GM06990 (cell line): ENCODE measurements at regions not wholly inside any gene's neighbourhood (a gene's known extent, or its start where the extent isn't known, plus 50 kb on each side); places are given as distances from the start of the nearest gene placed in this dataset.

Experiments used
- DNase-seq: peaks from one replicate; pipeline ENCODE4 v3.0.0-alpha.2; 2011; ENCODE audit not compliant: insufficient read length; ENCODE audit errors: extremely low read depth
- H3K27me3 ChIP-seq: replicated peaks from 2 replicates; pipeline ENCODE4 v1.6.0; 2011; ENCODE audit warnings: low read length; ENCODE audit not compliant: control insufficient read depth, insufficient read depth
- H3K36me3 ChIP-seq: 2 replicates; pipeline ENCODE4 v1.5.1; 2011; ENCODE audit warnings: low read length; ENCODE audit not compliant: control insufficient read depth, insufficient read depth
- H3K4me3 ChIP-seq: replicated peaks from 2 replicates; pipeline ENCODE4 v1.5.1; 2011; ENCODE audit warnings: low read depth, mild to moderate bottlenecking, control low read depth, low read length
- CTCF ChIP-seq: IDR thresholded peaks from 2 replicates; pipeline ENCODE4 v1.5.1; 2011; ENCODE audit warnings: low read length, control low read depth, mild to moderate bottlenecking, inconsistent platforms; ENCODE audit not compliant: insufficient read depth, poor library complexity, severe bottlenecking

GRCh38 chr6:6412700-6413099 lies 92.2 kb upstream of the F13A1 start:
- H3K4me3 ChIP-seq, result no peak overlapping the region
- H3K36me3 ChIP-seq, result no peaks in the 10 kb centered on the region
- DNase-seq, result no peak
- no peaks in the 10 kb centered on the region for H3K27me3 ChIP-seq
- no peak for TF ChIP-seq CTCF

GRCh38 chr6:6414931-6415330 lies 94.5 kb upstream of the F13A1 start:
- H3K4me3 ChIP-seq, result no peak overlapping the region
- no peak for TF ChIP-seq CTCF
- no peaks in the 10 kb centered on the region for H3K36me3 ChIP-seq
- H3K27me3 ChIP-seq, result no peaks in the 10 kb centered on the region
- DNase-seq, result no peak

- no peak for TF ChIP-seq CTCF
- no peaks in the 10 kb centered on the region for H3K36me3 ChIP-seq
These were observed 97.0 kb upstream of the F13A1 start for GRCh38 chr6:6417475-6417874.

GRCh38 chr6:6418421-6418820 lies 98.0 kb upstream of the F13A1 start:
- H3K4me3 ChIP-seq, result no peak overlapping the region
- H3K27me3 ChIP-seq, result no peaks in the 10 kb centered on the region
- DNase-seq, result no peak
- TF ChIP-seq CTCF, result no peak
- H3K36me3 ChIP-seq, result no peaks in the 10 kb centered on the region

More at GRCh38 chr6:6417475-6417874, 97.0 kb upstream of the F13A1 start:
- DNase-seq, result no peak
- no peaks in the 10 kb centered on the region for H3K27me3 ChIP-seq
- H3K4me3 ChIP-seq, result no peak overlapping the region

GRCh38 chr6:6420107-6420506 lies 99.6 kb upstream of the F13A1 start:
- Histone ChIP-seq H3K4me3 (no peak overlapping the region), H3K27me3 (no peaks in the 10 kb centered on the region), H3K36me3 (no peaks in the 10 kb centered on the region)
- DNase-seq, result no peak
- TF ChIP-seq CTCF, result no peak

- no peak for TF ChIP-seq CTCF
- no peak overlapping the region for H3K4me3 ChIP-seq
- DNase-seq, result no peak
- H3K27me3 ChIP-seq, result no peaks in the 10 kb centered on the region
- H3K36me3 ChIP-seq, result no peaks in the 10 kb centered on the region
These were observed 113.7 kb upstream of the F13A1 start for GRCh38 chr6:6434151-6434550.
